ENCODE measurements at regions not wholly inside any gene's neighbourhood (a gene's known extent, or its start where the extent isn't known, plus 50 kb on each side); places are given as distances from the start of the nearest gene placed in this dataset.

DNA sequence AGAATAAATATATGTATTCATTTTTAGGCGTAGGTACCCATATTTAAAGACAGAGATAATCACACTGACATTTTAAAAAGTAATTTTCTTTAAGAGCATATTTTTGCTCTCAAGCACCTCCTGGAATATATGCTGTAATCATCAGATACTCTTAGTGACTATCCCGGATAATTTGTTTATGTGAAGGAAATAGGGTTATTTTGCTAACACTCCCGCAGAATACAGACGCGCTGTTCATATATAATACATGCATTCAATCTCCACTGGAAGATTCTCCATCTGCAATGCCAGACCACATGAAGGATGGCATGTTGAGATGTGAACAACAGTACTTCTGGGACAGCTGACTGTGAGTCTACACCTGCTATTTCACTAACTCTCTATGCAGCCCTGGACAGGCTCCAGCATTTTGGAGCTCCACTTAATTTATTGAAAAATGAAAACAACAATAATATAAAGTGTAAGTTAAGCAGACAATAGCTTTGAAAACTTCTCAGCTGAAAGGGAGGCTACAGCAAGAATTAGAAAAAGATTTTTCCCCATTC, 430.6 kb downstream of the TMX3 start:
- no peak overlapping the region for H3K27ac ChIP-seq
- TF ChIP-seq, protein P1, sequence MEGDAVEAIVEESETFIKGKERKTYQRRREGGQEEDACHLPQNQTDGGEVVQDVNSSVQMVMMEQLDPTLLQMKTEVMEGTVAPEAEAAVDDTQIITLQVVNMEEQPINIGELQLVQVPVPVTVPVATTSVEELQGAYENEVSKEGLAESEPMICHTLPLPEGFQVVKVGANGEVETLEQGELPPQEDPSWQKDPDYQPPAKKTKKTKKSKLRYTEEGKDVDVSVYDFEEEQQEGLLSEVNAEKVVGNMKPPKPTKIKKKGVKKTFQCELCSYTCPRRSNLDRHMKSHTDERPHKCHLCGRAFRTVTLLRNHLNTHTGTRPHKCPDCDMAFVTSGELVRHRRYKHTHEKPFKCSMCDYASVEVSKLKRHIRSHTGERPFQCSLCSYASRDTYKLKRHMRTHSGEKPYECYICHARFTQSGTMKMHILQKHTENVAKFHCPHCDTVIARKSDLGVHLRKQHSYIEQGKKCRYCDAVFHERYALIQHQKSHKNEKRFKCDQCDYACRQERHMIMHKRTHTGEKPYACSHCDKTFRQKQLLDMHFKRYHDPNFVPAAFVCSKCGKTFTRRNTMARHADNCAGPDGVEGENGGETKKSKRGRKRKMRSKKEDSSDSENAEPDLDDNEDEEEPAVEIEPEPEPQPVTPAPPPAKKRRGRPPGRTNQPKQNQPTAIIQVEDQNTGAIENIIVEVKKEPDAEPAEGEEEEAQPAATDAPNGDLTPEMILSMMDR (conservative IDR thresholded peaks at IDR 0.05) = no peak

DNA sequence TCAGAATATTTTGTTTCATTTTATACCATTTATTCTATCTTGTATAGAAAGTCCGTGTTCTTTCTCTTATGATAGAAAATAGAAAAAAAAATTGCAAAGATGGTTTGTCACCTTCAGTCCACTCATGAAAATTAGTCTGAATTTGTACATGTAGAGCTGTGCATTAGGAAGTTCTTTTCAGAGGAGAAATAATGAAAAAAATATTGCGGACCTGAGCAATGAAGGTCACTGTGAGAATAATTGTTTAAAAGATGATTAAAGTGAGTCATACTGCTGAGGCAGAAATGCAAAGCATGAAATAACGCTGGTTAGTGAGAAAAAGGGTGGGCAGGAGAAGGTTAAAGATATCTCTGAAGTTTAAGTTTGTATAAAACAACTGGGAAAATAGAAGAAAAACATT, 431.1 kb downstream of the TMX3 start:
- TF ChIP-seq, protein P1 (conservative IDR thresholded peaks at IDR 0.05) = no peak
- no peak overlapping the region for H3K27ac ChIP-seq

GRCh38 chr18:68282232-68282631, 432.7 kb downstream of the TMX3 start:
- TF ChIP-seq, protein P1 (conservative IDR thresholded peaks at IDR 0.05) = no peak
- H3K27ac ChIP-seq = no peak overlapping the region

DNA sequence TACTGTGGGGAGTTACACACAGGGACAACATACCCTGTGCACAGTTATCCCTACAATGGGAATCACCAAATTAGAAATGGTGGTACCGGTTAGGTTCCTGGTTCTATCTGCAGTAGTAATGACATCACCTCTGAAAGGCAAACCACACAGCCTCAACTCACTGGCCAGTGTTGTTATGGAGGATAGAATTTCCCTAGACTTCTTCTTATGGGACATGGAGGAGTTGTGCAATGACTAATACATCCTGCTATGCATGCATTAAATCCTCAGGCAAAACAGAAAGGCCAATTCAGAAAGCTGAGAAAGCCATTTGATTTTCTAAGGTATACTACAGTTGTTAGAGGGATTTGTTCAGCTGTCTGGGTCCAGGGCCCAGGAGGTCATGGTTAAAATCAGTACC, 439.3 kb downstream of the TMX3 start:
- TF ChIP-seq, protein P1 (conservative IDR thresholded peaks at IDR 0.05) = no peak
- no peak overlapping the region for H3K27ac ChIP-seq

- TF ChIP-seq, protein P1 (conservative IDR thresholded peaks at IDR 0.05) = no peak
- H3K27ac ChIP-seq = no peak overlapping the region
Observed at GRCh38 chr18:68270017-68270416, 444.9 kb downstream of the TMX3 start.

DNA sequence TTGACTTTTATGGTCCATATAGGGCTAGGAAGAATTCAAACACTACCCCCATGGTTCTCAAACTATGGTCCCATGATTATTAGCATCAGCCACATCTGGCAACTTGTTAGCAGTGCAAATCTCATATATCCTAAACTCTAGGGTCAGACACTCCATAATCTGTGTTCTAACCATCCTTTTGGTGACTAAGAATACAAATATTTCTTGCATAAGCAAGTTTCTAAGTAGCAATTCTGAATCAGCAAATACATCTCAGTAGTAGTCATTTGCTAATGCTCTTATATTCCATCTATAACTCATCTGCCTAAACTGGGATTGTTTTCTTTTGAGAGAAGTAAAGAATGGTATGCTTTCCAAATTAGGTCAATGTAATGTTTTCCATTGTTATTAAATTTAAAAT, 447.3 kb downstream of the TMX3 start:
- no peak overlapping the region for H3K27ac ChIP-seq
- TF ChIP-seq, protein P1 (conservative IDR thresholded peaks at IDR 0.05) = no peak

DNA sequence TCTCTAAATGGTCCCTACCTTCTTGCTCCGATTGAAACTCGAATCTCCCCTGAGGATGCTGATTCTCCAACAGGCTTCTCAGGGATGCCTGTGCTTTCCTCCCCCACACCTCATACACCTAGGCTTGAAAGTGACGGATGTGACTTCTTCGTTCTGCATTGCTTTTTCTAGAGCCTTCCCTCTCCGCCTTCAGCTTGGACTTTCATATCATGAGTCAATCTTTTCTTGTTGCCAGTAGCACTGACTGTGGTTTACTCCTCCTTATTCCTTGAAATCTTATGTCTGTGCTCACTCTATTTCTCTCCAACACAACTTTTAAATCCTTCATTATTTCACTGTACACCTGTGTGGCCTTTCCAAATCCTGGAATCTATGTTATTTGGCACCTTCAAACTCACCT, 451.4 kb downstream of the TMX3 start:
- no peak overlapping the region for H3K27ac ChIP-seq
- TF ChIP-seq, protein P1 (conservative IDR thresholded peaks at IDR 0.05) = no peak
